ENCODE measurements at regions not wholly inside any gene's neighbourhood (a gene's known extent, or its start where the extent isn't known, plus 50 kb on each side); places are given as distances from the start of the nearest gene placed in this dataset.

- DNase-seq = no peak
- Mint-ChIP-seq H3K9me3 (no peaks in the 10 kb centered on the region), H3K27me3 (ENCODE audit: insufficient read depth) (peaks cover 9% of the 10 kb centered on the region), H3K4me3 (no peak overlapping the region), H3K36me3 (ENCODE audit: low read depth) (no peaks in the 10 kb centered on the region), H3K27ac (no peak overlapping the region), H3K4me1 (peaks cover 12% of the 10 kb centered on the region)
- Histone ChIP-seq H3K27ac (ENCODE audit: low read depth, low read length) (no peak overlapping the region), H3K36me3 (ENCODE audit: control insufficient read depth, insufficient read depth, low read length) (no peaks in the 10 kb centered on the region), H3K27me3 (ENCODE audit: control insufficient read depth, insufficient read depth, low read length, poor library complexity, severe bottlenecking) (no peaks in the 10 kb centered on the region), H3K9ac (ENCODE audit: extremely low read depth, low read length, poor library complexity, severe bottlenecking) (no peak overlapping the region), H3K9me3 (ENCODE audit: control insufficient read depth, low read length) (no peaks in the 10 kb centered on the region), H3K4me1 (ENCODE audit: control insufficient read depth, insufficient read depth, low read length) (peaks cover 4% of the 10 kb centered on the region), H3K4me3 (ENCODE audit: low read length) (no peak overlapping the region)
- no peak for TF ChIP-seq CTCF (conservative IDR thresholded peaks at IDR 0.05)
- 96% methylated on average over 2 of the region's 2 CpGs; no CpG with 5 or more reads in 1 of the 2 experiments for WGBS, 2 experiments (ENCODE audit: insufficient coverage in 1 of 2, insufficient read length in 1 of 2)
Observed at GRCh38 chr17:13400491-13400890, 201.2 kb downstream of the HS3ST3A1 start.

- Mint-ChIP-seq H3K4me3 (no peak overlapping the region), H3K27me3 (ENCODE audit: insufficient read depth) (peaks cover 9% of the 10 kb centered on the region), H3K9me3 (no peaks in the 10 kb centered on the region), H3K27ac (no peak overlapping the region), H3K36me3 (ENCODE audit: low read depth) (no peaks in the 10 kb centered on the region), H3K4me1 (peaks cover 5% of the 10 kb centered on the region)
- 95% methylated on average over 1 of the region's 1 CpG; no CpG with 5 or more reads in 1 of the 2 experiments for WGBS, 2 experiments (ENCODE audit: insufficient coverage in 1 of 2, insufficient read length in 1 of 2)
- DNase-seq = no peak
- Histone ChIP-seq H3K27me3 (ENCODE audit: control insufficient read depth, insufficient read depth, low read length, poor library complexity, severe bottlenecking) (no peaks in the 10 kb centered on the region), H3K36me3 (ENCODE audit: control insufficient read depth, insufficient read depth, low read length) (no peaks in the 10 kb centered on the region), H3K4me1 (ENCODE audit: control insufficient read depth, insufficient read depth, low read length) (no peaks in the 10 kb centered on the region), H3K9me3 (ENCODE audit: control insufficient read depth, low read length) (no peaks in the 10 kb centered on the region), H3K9ac (ENCODE audit: extremely low read depth, low read length, poor library complexity, severe bottlenecking) (no peak overlapping the region), H3K4me3 (ENCODE audit: low read length) (no peak overlapping the region), H3K27ac (ENCODE audit: low read depth, low read length) (no peak overlapping the region)
- TF ChIP-seq CTCF (conservative IDR thresholded peaks at IDR 0.05) = no peak
Observed at GRCh38 chr17:13398853-13399252, 202.9 kb downstream of the HS3ST3A1 start.

GRCh38 chr17:13398091-13398490 is 203.6 kb downstream of the HS3ST3A1 start:
- Histone ChIP-seq H3K9ac (ENCODE audit: extremely low read depth, low read length, poor library complexity, severe bottlenecking) (no peak overlapping the region), H3K27ac (ENCODE audit: low read depth, low read length) (no peak overlapping the region), H3K36me3 (ENCODE audit: control insufficient read depth, insufficient read depth, low read length) (no peaks in the 10 kb centered on the region), H3K4me3 (ENCODE audit: low read length) (no peak overlapping the region), H3K27me3 (ENCODE audit: control insufficient read depth, insufficient read depth, low read length, poor library complexity, severe bottlenecking) (no peaks in the 10 kb centered on the region), H3K4me1 (ENCODE audit: control insufficient read depth, insufficient read depth, low read length) (no peaks in the 10 kb centered on the region), H3K9me3 (ENCODE audit: control insufficient read depth, low read length) (no peaks in the 10 kb centered on the region)
- Mint-ChIP-seq H3K27me3 (ENCODE audit: insufficient read depth) (peaks cover 8% of the 10 kb centered on the region), H3K9me3 (no peaks in the 10 kb centered on the region), H3K4me1 (no peaks in the 10 kb centered on the region), H3K4me3 (no peak overlapping the region), H3K27ac (no peak overlapping the region), H3K36me3 (ENCODE audit: low read depth) (no peaks in the 10 kb centered on the region)
- no peak for DNase-seq
- TF ChIP-seq CTCF (conservative IDR thresholded peaks at IDR 0.05) = no peak
- WGBS, 2 experiments (ENCODE audit: insufficient coverage in 1 of 2, insufficient read length in 1 of 2) = 83% methylated on average over 1 of the region's 1 CpG; no CpG with 5 or more reads in 1 of the 2 experiments
